Dermis microvascular lymphatic vessel endothelial cell (primary cell): ENCODE measurements at regions not wholly inside any gene's neighbourhood (a gene's known extent, or its start where the extent isn't known, plus 50 kb on each side); places are given as distances from the start of the nearest gene placed in this dataset.

Source experiments
- DNase-seq, 2 donors: peaks; one replicate each; pipeline versions ENCODE4 v3.0.0 to v3.0.0-alpha.2; 2010; ENCODE audit warnings: low read depth in 2 of 2

DNA sequence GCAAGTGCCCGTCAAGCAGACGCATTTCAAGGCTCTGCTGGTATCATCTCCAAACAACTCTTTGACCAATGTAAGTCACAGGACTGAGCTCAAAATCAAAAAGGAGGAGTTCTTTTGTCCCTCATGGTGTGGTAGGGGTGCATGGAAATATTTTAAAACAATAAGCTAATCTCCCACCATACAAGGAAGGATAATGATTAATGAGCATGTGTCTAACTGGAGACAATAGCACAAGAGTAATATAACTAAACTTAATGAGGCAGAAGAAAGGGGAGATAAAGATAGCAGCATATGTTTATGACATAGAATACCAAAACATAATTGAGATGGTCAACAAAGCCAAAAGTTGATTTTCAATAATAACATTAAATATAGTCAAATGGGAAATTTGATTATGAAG is 668.0 kb upstream of the ZP4 start:
- no peak for DNase-seq

DNA sequence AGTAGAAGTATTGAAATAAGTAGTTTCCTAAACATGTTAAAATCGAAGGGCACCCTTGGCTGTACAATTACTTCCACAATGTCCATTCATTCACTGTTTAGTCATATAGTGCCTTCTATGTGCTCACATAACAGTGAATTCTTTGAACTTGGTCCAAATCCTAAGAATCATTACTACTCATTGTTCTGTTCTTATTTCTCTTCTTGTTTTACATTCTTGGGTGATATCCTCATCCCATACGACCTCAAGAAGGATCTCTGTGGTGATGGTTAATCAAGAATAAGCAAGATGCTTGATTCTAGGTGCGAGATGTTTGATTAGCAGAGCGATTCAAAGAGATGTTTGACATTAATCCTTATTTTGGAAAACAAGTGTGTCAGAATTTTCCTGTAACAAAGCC is 667.4 kb upstream of the ZP4 start:
- DNase-seq = no peak

DNA sequence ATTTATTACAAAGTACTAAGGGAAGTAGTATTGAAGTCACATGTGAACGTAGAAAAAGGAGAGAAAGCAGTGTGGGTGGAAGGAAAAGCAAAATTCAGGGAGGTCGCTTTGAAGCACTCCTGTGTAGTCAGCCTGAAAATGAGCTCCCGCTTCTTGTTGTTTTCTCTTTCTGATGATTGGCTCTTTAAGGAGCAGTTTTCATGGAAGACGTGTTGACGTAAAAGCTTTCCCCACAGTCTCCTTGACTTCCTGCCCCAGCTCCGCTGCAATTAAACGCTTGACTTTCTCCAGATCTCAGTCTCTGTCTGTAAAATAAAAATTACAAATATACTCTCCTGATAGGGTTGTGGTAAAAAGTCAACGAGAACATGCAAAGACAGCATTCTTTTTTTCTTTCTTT is 661.5 kb upstream of the ZP4 start:
- DNase-seq = no peak

DNA sequence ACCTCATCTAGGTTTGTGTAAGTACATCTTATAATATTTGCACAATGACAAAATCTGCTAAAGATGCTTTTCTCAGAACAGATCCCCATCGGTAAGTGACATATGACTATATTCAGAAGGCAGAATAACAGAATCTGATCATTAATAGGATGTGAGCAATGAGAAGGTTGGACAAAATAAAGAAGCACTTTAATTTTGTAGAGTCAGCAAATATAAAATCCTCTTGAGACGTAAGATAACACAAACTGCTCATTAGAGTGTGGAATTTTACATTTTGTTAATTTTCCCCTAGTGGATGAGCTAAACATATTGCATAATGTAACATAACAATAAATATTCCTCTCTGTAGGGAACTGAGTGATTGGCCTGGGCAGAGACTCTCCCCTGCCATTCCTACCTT is 658.4 kb upstream of the ZP4 start:
- DNase-seq = no peak

DNA sequence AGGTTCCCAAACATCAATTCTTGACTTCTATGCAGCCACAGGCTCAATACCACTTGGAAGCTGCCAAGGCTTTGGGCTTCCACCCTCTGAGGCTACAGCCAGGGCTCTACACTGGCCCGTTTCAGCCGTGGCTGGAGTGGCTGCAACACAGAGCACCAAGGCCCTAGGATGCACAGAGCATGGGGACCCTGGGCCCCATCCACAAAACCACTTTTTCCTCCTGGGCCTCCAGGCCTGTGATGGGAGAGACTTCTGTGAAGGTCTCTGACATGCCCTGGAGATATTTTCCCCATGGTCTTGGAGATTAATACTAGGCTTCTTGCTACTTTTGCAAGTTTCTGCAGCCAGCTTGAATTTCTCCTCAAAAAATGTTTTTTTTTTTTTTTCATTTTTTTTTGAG is 655.4 kb upstream of the ZP4 start:
- no peak for DNase-seq

DNA sequence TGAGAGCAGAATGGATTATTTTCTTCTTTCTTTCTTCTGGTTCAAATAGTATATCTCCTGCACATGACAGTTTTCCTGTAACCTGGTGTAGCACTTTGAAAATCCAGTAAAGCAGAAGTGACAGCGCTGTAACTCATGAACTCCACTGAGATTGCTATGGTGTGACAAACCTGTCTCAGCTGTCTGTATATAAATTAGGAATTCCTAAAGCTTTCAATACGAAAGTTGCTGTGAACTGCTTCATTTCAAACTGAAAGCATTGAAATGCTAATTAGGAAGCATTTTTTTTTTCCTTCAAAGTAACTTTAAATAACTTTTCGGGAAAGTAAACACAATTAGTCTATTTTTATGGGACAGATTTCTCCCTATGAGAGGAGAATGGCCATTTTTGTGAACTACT is 646.9 kb upstream of the ZP4 start:
- no peak for DNase-seq

DNA sequence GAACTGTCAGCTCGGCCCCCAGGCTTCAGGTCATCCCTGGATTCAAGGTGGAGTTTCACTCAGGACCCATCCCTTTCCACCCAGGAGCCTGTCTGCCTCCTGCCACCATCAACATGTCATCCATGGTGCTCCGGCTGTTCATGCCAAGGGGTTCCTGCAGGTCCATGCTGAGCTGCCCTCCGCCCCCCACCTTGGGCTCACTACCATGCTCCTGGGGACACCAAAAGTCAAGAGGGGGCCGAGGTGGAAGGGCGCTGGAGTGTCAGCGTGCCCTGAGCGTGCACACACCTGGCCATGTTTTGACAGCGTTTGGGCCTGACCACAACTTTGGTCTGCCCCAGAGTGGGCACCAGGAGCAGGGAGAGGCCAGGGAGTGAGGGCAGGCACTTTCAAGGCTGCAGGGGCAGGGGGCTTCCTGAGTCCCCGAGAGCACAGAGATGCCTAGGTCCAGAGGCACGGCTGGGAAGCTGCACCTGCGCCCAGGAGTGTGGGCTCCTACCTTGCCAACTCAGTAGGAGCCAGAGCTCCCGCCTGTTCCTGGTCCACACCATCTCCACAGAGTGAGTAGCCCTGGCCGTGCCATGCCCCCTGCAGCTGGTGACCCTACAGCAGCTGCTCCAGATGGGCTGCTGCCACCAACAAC is 639.6 kb upstream of the ZP4 start:
- DNase-seq = no peak

DNA sequence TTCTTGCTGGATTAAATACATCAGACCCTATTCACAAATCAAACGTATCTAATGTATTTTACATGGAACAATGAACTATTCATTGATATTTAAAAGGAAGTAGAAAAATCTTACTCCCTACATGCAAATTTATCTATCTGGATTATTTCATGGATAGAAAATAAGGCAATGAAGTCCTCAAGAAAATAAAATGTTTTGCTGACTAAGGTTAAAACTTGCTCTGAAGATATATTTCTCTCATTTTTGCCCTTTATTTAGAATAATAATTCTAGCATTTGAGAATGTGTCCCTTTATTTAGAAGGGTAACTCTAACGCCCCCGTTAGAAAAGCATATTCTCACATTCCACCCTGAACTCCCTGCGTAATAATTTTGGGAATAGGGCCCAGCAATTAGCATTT is 627.0 kb upstream of the ZP4 start:
- no peak for DNase-seq

DNA sequence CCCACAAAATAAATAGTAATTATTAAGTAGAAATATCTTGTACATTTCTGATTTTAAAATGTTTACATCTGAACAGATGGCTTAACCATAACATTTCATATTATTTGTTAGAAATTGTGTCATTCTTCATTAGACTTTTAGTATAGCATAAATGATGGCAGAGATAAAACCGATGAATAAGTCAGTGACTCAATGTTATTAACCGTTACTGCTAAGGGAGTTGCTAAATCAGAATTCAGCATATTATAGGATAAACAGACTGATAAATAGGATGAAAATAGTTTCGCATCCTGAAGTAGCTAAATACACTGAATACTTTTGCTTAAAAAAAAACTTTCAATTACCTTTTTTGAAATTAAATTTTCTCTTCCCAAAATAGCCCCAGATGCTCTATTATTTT is 610.6 kb upstream of the ZP4 start:
- DNase-seq = no peak

DNA sequence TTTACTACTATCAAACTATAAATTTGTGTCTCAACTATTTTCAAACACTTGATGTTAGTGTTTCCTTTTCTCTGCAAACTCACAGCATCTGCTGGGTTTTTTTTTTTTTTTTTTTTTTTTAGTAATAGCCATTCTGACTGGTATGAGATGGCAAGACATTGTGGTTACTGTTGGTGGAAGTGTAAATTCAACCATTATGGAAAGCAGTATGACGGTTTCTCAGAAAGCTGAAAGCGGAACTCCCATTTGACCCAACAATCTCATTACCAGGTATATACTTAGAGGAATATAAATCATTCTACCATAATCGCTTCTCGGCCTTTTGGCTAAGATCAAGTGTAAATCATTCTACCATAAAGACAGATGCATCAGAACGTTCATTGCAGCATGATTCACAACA is 608.3 kb upstream of the ZP4 start:
- DNase-seq = no peak

DNA sequence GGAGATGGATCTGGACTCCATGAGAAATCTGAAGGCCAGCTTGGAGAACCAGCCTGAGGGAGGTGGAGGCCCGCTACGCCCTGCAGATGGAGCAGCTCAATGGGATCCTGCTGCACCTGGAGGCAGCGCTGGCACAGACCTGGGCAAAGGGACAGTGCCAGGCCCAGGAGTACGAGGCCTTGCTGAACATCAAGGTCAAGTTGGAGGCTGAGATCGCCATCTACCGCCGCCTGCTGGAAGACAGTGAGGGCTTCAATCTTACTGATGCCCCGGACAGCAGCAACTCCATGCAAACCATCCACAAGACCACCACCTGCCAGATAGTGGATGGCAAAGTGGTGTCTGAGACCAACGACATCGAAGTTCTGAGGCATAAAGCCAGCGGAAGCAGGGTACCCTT is 601.5 kb upstream of the ZP4 start:
- DNase-seq = no peak

DNA sequence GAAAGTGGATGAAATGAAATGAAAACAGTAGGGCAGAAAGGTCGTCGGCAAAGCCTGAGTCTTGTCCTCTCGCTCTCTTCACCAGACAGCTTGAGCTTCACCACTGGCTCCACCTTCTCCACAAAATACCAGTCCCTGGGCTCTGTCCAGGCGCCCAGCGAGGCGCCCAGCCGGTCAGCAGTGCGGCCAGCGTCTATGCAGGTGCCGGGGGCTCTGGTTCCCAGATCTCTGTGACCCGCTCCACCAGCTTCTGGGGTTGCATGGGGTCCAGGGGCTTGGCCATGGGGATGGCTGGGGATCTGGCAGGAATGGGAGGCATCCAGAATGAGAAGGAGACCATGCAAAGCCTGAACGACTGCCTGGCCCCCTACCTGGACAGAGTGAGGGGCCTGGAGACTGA is 600.5 kb upstream of the ZP4 start:
- no peak for DNase-seq

DNA sequence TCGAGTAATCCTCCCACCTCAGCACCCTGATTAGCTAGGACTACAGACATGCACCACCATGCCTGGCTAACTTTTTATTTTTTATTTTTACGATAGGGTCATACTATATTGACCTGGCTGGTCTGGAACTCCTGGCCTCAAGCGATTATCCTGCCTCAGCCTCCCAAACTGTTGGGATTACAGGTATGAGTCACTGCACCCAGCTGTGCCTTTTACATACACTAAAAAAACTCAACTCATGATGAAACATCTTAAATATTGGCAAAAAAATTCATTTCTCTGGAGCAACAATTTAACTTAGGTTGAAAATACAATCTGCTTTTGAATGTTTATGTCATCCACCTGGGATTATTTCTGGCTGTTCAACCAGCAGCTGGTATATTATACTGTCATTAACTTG is 598.3 kb upstream of the ZP4 start:
- DNase-seq = no peak

DNA sequence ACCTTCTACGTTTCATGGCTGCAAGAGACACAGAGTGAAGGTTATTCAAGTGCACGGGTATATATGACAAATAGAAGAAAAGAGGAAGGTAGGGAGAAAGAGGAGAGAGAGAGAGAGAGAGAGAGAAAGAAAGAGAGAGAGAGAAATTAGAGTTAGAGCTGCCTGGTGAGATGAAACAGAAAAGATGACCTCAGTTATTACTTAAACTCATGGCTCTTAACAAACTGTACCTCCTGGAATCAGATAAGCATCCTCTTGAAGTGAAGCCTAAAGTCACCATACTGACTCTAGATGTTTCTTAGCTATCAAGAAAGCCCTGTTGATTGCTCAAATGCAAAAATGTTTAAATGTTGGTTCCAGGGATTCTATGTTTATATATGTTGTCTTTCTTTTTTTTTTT is 597.7 kb upstream of the ZP4 start:
- DNase-seq = no peak

DNA sequence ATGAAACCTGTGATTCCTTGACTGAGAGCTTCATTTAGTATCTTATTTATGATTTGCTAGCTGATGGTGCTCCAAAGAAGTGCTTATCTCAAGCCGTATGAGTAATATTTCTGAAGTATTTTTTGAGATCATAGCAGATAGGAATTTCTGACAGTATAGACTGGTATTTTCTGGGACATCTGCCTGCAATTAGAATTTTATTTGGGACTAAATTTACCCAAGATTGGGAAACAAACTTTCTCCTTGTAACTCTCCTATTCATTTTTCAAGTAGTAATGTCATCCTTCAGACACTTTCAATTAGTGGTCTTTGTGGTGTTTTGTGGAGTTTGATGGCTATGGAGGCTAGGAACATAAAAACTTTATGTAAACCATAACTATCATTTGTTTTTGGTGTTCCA is 597.2 kb upstream of the ZP4 start:
- no peak for DNase-seq

DNA sequence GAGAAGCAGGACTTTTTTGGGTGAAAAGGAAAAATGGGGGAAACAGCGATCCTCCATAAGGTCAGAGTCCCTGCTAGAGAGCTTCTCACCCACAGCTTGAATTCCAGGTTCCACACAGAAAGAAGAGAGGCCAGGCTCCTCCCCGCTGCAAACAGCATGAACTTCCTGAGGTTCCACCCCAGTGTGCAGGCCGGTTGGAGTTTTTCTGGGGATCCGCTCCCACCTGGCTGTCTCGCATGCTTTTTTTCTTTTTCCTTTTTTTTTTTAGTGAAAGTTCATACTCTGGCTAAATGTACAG is 595.1 kb upstream of the ZP4 start:
- DNase-seq = peak in 1 of 2 donors; percentile 2

DNA sequence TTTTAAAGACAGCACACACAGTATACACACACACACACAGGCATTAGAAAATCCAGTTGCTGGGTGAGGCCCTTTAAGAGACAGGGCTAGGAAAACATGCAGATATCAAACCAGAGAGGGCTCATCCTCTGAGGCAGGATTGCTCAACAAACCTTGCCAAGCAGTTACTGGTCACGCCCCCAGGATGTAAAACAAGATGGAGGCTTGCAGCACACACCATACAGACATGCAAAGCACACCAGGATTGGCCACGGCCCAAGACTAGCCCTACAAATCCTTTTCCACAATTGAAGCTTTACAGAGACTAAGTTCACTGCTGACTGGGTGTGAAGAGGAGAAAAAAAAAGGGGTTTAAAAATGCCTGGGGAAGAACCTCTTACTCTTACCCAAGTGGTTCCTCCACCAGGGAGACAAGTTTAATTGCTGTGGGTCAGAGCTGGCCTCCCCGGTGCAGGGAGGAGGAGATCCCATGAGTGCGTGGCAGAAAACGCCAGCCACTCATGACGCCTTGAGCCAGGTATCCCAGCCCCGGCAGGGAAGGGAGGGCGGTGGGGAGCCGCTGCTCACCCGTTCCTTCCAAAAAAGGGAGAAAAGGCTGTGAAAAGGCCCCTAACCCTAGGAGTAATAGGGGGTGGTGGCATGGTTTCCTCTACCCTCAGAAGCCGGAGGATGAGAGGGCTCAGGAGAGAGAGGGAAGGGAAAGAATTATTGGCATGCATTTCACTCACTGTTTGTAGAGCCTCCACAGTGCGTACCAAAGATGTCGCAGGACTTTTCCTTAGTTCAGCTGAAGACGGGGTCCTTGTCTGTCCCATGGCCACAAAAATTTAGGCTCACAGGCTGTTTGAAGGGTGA is 594.6 kb upstream of the ZP4 start:
- peak in 1 of 2 donors; percentile 22 for DNase-seq

DNA sequence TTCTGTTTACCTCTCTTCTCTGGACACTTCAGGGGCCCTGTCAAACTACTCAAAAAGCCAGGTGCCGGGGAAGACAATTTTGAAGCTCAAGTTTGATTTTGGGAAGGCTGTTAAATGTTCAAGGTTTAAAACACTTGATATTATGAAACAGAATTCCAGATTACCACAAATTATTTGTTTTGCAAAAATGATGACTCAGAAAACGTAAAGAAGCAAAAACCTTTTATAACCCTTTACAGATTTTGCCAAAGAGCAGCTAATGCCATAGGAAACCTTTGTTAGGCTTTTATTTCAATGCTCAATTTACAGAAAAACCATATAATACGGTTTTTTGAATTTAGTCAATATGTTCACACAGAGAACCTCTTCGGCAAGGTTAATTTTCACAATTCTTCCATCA is 593.4 kb upstream of the ZP4 start:
- no peak for DNase-seq

DNA sequence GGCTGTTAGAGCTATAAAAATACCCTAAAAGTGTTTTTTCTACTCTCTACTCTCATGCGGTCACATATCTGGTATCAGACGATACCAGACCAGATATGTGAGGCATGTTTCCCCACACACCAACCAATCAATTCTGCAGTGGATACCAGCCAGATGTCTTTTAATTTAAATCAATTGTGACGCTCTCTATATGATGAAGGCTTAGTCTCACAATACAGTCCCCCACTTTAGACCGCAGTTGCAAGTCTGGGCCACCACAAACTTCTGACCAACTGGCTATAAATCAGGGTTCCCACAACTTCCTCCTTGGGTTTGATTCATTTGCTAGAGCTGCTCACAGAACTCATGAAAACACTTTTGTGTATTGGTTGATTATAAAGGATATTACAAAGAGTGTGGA is 586.1 kb upstream of the ZP4 start:
- no peak for DNase-seq

DNA sequence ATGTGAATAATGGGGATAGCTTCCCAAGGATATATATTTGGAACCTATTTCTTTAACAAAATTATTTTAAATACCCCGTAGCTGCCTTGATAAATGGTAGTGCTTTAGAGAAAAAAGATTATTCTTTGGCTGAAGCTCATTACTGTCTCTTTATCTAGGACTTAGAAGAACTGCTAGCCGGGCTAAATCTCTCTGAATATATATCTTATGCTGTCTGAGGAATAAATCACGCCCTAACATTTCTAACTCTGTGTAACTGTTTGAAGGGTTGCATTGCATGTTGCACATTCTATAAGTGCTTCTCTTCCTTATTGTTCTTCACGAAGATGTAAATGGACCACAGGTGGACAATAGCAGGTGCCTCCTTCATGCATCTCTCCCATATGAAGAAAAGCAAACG is 585.0 kb upstream of the ZP4 start:
- DNase-seq = no peak

DNA sequence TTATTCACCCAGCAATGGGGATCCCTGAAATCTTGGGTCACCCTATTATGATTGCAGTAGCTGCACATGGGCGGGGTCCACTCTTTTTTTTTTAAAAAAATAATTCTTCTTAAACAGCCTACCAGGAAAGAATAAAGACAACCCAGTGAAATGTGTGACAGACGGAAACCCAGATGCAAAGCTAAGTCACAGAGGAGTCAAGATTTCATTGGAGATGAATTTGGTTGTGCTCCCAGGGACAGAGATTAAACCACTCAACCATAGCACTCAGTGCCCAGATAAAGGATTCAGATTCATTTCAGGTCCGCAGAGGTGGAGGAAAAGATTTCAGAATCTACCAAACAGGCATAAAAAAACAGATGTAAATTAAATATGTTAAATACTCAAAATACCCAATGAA is 583.5 kb upstream of the ZP4 start:
- no peak for DNase-seq

DNA sequence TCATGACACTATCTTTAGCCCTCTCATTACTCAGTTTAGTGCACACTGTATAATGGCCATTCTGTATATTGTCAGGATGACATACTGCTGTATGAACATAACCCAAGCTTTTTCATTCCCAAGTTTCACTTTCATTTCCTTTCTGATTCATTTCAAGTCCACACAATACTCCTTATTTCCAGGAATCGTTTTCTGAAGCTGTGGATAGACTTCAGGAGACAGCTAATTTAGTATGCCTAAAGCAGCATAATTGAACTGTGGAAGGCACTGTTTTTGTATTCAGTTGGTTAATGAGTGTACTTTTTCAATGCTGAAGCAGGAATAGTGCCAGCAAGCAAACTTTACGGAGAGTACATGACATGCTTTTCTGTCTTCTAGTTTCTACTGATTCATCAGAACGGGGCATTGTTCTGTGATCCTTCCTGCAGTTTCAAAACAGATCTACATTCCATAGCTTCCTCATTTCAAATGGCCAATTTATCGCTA is 578.5 kb upstream of the ZP4 start:
- DNase-seq = peak in 1 of 2 donors; percentile 8

DNA sequence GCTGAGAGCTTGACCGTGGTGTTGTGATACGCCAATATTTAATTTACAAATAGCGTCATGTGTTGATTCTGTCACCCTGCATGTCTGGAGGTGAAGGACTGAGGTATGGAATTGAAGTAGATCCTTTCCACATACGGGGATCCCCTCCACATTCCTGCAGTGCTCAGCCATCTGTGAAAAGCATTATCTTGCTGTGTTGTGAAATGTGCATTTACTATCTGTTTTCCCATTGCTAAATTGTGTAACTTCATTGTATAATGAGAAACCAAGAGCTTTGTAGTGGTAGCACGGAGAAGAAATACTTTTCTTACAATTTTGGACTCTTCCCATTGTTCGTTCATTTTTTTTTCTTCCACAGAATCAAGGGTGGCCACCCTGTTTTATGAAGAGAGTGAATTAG is 577.3 kb upstream of the ZP4 start:
- DNase-seq = no peak

DNA sequence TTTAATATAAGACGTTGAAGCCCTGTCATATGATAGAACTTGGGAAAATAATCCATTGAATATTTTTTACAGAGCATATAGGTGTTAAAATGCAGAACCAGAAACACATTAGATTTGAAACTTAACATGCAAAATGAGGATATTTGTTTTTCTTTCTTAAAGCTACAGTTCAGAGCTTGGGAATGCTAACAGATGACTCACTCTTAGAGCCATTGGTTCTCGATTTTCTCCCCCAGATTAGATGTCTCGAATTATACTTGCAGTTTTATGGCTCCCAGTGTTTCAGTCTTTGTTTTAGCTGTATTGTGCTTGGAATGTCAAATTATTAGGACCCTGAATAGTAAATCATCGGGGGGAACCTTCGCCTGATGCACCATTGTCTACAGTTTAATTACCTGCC is 575.7 kb upstream of the ZP4 start:
- DNase-seq = no peak
